GM10266 (cell line): ENCODE measurements at regions not wholly inside any gene's neighbourhood (a gene's known extent, or its start where the extent isn't known, plus 50 kb on each side); places are given as distances from the start of the nearest gene placed in this dataset.

ENCODE experiments used
- DNase-seq: peaks from one replicate; pipeline ENCODE4 v3.0.0; 2012; ENCODE audit errors: extremely low spot score
- TF ChIP-seq, protein P1 (sequence below): IDR thresholded peaks from 2 replicates; pipeline ENCODE4 v1.5.1; 2012; ENCODE audit warnings: mild to moderate bottlenecking, low read depth; ENCODE audit not compliant: control insufficient read depth, insufficient read depth; ENCODE audit errors: missing control alignments

DNA sequence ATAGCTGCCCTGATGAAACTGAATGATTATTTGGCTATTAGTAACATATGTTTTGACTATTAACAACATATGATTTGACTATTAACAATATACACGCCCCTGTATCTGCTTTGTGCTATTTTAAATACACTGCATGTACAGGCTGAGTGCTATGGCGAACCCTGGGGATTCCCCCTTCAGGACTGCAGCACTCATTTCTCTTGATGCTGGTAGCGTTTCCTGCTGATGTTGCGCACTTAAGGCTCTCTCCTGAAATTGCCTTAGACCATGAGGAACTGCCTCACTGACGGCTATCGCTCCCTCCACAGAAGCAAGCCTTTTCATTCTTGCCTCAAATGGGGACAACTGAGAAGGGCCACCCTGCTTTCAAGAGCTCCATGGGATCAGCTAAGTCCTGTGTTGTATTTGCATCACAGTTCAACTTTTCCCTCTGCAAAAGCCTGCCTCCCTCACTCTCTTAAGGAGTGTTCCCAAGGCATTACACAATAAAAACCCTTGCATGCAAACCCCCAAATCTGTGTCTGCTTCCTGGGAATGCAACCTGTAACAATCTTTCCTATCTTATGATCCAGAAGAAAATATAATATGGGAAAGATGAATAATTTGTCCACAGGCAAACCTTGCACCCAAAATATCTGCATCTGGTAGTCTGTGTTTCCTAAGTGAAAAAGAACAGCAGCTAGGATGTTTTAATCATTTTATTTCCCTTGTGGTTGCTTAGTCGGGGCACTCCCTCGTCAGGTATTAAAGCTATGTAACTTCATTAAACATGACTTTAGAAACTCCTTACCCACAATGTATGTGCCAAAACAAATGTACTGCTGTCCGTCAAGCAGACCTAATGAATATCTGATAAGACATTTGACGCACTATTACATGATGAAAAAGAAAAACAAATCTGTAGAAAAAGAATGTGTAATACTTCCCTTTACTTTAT is 456.4 kb downstream of the COL12A1 start:
- TF ChIP-seq, protein P1, sequence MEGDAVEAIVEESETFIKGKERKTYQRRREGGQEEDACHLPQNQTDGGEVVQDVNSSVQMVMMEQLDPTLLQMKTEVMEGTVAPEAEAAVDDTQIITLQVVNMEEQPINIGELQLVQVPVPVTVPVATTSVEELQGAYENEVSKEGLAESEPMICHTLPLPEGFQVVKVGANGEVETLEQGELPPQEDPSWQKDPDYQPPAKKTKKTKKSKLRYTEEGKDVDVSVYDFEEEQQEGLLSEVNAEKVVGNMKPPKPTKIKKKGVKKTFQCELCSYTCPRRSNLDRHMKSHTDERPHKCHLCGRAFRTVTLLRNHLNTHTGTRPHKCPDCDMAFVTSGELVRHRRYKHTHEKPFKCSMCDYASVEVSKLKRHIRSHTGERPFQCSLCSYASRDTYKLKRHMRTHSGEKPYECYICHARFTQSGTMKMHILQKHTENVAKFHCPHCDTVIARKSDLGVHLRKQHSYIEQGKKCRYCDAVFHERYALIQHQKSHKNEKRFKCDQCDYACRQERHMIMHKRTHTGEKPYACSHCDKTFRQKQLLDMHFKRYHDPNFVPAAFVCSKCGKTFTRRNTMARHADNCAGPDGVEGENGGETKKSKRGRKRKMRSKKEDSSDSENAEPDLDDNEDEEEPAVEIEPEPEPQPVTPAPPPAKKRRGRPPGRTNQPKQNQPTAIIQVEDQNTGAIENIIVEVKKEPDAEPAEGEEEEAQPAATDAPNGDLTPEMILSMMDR, result no peak

DNA sequence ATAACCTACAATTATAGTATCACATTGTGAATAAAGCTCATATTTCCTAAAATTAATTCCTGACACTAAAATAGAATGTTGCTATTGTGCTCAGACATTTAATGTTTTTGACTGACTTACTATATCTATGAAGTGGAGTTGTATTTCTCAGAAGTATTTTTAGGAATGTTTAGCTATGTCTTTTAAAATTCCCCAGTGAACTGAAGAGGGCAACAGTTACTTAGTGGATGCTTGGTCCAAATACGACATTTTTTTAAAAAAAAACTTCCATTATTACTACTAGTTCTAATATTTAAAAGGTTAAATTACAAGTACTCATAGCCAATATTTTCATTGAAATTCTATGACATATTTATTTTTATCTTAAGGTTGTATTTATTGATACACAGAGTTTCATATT is 460.2 kb downstream of the COL12A1 start:
- no peak for DNase-seq
- TF ChIP-seq, protein P1, result no peak

More for the DNA sequence above, 456.4 kb downstream of the COL12A1 start:
- no peak for DNase-seq

- DNase-seq, result no peak
- TF ChIP-seq, protein P1, result no peak
Observed at GRCh38 chr6:74742793-74743508, 462.9 kb downstream of the COL12A1 start.

DNA sequence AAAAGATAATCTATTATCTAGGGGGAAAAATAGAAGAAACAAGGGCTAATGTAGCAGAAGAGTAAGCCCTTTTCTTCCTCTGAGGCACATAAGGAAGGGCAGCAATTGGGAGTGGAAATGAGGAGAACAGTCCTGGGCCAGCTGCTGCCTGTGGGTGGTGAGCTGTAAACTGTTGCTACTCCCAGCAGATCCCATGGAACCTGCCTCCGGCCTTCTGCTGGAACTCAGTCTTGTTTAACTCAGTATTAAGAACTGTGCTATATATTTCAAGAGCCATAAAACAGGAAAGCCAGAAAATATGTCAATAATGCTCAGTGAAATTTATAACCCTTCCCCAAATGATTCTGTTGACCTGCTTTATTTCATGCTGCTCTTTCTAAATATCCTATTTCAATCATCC is 464.2 kb downstream of the COL12A1 start:
- no peak for DNase-seq
- TF ChIP-seq, protein P1, result no peak

GRCh38 chr6:74735304-74735703 is 470.5 kb downstream of the COL12A1 start:
- DNase-seq, result no peak
- TF ChIP-seq, protein P1, result no peak

DNA sequence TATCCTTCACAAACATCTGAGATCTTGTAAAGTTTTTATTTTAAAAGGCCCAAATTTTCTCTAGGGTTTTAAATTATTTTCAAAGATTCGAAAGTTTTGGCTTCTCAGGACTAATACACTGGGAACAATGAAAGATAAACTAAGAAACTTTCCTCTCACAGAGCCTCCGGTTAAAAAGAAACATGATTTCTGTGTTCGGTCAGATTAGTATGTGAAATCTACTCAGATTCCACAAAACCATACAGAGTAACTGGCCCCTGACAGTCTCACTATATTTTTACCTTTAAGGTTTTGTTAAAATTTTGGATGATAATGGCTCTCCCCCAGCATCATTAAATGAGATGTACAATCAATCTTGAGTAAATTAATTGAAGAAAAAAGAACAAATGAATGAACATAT is 471.0 kb downstream of the COL12A1 start:
- TF ChIP-seq, protein P1, result no peak

More for the DNA sequence above, 471.0 kb downstream of the COL12A1 start:
- DNase-seq, result no peak
